Stimulated activated CD8-positive, alpha-beta memory T cell treated with anti-CD3 and anti-CD28 coated beads, Interleukin-15, amount 100 ng/mL, for 1 hour (primary cell): ENCODE measurements at regions not wholly inside any gene's neighbourhood (a gene's known extent, or its start where the extent isn't known, plus 50 kb on each side); places are given as distances from the start of the nearest gene placed in this dataset.

ENCODE experiments used
- DNase-seq: peaks from one replicate; pipeline ENCODE4 v3.0.0-alpha.2; 2020; ENCODE audit warnings: low read depth

GRCh38 chr9:105828171-105828570, 133.8 kb downstream of the TMEM38B start:
- DNase-seq = no peak

- no peak for DNase-seq
Observed at GRCh38 chr9:105828596-105829213, 134.4 kb downstream of the TMEM38B start.

- no peak for DNase-seq
Observed at GRCh38 chr9:105830461-105830860, 136.1 kb downstream of the TMEM38B start.

- no peak for DNase-seq
Observed at GRCh38 chr9:105832096-105832710, 137.9 kb downstream of the TMEM38B start.

- no peak for DNase-seq
Observed at GRCh38 chr9:105833271-105833975, 139.1 kb downstream of the TMEM38B start.

- DNase-seq = no peak
Observed at GRCh38 chr9:105834404-105834803, 140.1 kb downstream of the TMEM38B start.

GRCh38 chr9:105835721-105836120, 141.4 kb downstream of the TMEM38B start:
- no peak for DNase-seq

GRCh38 chr9:105836936-105837660, 142.8 kb downstream of the TMEM38B start:
- DNase-seq = no peak

- no peak for DNase-seq
Observed at GRCh38 chr9:105841562-105841961, 147.2 kb downstream of the TMEM38B start.

GRCh38 chr9:105842023-105842644, 147.8 kb downstream of the TMEM38B start:
- DNase-seq = no peak

- DNase-seq = no peak
Observed at GRCh38 chr9:105846825-105847224, 152.5 kb downstream of the TMEM38B start.

- no peak for DNase-seq
Observed at GRCh38 chr9:105850852-105851500, 156.6 kb downstream of the TMEM38B start.

GRCh38 chr9:105854026-105854782, 159.9 kb downstream of the TMEM38B start:
- no peak for DNase-seq

- DNase-seq = no peak
Observed at GRCh38 chr9:105854783-105855724, 160.7 kb downstream of the TMEM38B start.

- no peak for DNase-seq
Observed at GRCh38 chr9:105855987-105856386, 161.6 kb downstream of the TMEM38B start.

- DNase-seq = no peak
Observed at GRCh38 chr9:105858006-105858690, 163.8 kb downstream of the TMEM38B start.

GRCh38 chr9:105858877-105859276, 164.5 kb downstream of the TMEM38B start:
- no peak for DNase-seq

GRCh38 chr9:105859428-105860091, 165.2 kb downstream of the TMEM38B start:
- DNase-seq = no peak

GRCh38 chr9:105860516-105860915, 166.2 kb downstream of the TMEM38B start:
- no peak for DNase-seq
